ENCODE measurements at regions not wholly inside any gene's neighbourhood (a gene's known extent, or its start where the extent isn't known, plus 50 kb on each side); places are given as distances from the start of the nearest gene placed in this dataset.

DNA sequence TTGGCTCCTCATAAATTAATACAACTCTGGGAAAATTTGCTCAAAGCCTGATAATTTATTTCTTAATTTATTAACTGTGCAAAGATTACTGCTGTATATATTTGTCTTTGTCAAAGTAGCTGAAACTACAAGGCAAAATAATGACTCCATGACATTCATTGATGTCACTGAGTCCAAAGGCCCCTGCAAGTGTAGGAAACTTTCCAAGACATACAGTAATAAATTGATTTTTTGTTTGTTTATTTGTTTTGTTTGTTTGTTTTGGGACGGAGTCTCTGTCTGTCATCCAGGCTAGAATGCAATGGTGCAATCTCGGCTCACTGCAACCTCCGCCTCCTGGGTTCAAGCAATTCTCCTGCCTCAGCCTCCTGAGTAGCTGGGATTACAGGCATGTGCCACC is 96.8 kb upstream of the LPP start:
- Mint-ChIP-seq H3K4me1 (peaks cover 19% of the 10 kb centered on the region), H3K9me3 (no peaks in the 10 kb centered on the region), H3K27ac (no peak overlapping the region), H3K27me3 (ENCODE audit: low read depth) (0 out of 2 replicates have a peak, but pooled peaks cover 6% of the 10 kb centered on the region), H3K4me3 (no peak overlapping the region), H3K36me3 (no peaks in the 10 kb centered on the region)
- ChIA-PET POLR2A (no interaction called here), CTCF (no interaction called here)
- TF ChIP-seq OVOL2 (CRISPR knock-in tag; IDR thresholded peaks at IDR 0.05; ENCODE audit: borderline replicate concordance) (no peak), ZNF219 (CRISPR knock-in tag; IDR thresholded peaks at IDR 0.05; ENCODE audit: borderline replicate concordance) (no peak), NFE2L1 (CRISPR knock-in tag; IDR thresholded peaks at IDR 0.05) (no peak), HMGA2 (CRISPR knock-in tag; IDR thresholded peaks at IDR 0.05) (no peak), SP1 (CRISPR knock-in tag; conservative IDR thresholded peaks at IDR 0.05) (no peak), EMX1 (CRISPR knock-in tag; IDR thresholded peaks at IDR 0.05) (no peak)
- TF ChIP-seq, protein P1, sequence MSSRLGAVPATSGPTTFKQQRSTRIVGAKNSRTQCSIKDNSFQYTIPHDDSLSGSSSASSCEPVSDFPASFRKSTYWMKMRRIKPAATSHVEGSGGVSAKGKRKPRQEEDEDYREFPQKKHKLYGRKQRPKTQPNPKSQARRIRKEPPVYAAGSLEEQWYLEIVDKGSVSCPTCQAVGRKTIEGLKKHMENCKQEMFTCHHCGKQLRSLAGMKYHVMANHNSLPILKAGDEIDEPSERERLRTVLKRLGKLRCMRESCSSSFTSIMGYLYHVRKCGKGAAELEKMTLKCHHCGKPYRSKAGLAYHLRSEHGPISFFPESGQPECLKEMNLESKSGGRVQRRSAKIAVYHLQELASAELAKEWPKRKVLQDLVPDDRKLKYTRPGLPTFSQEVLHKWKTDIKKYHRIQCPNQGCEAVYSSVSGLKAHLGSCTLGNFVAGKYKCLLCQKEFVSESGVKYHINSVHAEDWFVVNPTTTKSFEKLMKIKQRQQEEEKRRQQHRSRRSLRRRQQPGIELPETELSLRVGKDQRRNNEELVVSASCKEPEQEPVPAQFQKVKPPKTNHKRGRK (CRISPR knock-in tag; IDR thresholded peaks at IDR 0.05; ENCODE audit: borderline replicate concordance), result no peak
- TF ChIP-seq, protein P2, sequence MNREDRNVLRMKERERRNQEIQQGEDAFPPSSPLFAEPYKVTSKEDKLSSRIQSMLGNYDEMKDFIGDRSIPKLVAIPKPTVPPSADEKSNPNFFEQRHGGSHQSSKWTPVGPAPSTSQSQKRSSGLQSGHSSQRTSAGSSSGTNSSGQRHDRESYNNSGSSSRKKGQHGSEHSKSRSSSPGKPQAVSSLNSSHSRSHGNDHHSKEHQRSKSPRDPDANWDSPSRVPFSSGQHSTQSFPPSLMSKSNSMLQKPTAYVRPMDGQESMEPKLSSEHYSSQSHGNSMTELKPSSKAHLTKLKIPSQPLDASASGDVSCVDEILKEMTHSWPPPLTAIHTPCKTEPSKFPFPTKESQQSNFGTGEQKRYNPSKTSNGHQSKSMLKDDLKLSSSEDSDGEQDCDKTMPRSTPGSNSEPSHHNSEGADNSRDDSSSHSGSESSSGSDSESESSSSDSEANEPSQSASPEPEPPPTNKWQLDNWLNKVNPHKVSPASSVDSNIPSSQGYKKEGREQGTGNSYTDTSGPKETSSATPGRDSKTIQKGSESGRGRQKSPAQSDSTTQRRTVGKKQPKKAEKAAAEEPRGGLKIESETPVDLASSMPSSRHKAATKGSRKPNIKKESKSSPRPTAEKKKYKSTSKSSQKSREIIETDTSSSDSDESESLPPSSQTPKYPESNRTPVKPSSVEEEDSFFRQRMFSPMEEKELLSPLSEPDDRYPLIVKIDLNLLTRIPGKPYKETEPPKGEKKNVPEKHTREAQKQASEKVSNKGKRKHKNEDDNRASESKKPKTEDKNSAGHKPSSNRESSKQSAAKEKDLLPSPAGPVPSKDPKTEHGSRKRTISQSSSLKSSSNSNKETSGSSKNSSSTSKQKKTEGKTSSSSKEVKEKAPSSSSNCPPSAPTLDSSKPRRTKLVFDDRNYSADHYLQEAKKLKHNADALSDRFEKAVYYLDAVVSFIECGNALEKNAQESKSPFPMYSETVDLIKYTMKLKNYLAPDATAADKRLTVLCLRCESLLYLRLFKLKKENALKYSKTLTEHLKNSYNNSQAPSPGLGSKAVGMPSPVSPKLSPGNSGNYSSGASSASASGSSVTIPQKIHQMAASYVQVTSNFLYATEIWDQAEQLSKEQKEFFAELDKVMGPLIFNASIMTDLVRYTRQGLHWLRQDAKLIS (CRISPR knock-in tag; IDR thresholded peaks at IDR 0.05; ENCODE audit: borderline replicate concordance), result no peak
- TF ChIP-seq, protein P3, sequence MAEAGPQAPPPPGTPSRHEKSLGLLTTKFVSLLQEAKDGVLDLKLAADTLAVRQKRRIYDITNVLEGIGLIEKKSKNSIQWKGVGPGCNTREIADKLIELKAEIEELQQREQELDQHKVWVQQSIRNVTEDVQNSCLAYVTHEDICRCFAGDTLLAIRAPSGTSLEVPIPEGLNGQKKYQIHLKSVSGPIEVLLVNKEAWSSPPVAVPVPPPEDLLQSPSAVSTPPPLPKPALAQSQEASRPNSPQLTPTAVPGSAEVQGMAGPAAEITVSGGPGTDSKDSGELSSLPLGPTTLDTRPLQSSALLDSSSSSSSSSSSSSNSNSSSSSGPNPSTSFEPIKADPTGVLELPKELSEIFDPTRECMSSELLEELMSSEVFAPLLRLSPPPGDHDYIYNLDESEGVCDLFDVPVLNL (CRISPR knock-in tag; IDR thresholded peaks at IDR 0.05; ENCODE audit: borderline replicate concordance, low read depth), result no peak
- TF ChIP-seq, protein P4, sequence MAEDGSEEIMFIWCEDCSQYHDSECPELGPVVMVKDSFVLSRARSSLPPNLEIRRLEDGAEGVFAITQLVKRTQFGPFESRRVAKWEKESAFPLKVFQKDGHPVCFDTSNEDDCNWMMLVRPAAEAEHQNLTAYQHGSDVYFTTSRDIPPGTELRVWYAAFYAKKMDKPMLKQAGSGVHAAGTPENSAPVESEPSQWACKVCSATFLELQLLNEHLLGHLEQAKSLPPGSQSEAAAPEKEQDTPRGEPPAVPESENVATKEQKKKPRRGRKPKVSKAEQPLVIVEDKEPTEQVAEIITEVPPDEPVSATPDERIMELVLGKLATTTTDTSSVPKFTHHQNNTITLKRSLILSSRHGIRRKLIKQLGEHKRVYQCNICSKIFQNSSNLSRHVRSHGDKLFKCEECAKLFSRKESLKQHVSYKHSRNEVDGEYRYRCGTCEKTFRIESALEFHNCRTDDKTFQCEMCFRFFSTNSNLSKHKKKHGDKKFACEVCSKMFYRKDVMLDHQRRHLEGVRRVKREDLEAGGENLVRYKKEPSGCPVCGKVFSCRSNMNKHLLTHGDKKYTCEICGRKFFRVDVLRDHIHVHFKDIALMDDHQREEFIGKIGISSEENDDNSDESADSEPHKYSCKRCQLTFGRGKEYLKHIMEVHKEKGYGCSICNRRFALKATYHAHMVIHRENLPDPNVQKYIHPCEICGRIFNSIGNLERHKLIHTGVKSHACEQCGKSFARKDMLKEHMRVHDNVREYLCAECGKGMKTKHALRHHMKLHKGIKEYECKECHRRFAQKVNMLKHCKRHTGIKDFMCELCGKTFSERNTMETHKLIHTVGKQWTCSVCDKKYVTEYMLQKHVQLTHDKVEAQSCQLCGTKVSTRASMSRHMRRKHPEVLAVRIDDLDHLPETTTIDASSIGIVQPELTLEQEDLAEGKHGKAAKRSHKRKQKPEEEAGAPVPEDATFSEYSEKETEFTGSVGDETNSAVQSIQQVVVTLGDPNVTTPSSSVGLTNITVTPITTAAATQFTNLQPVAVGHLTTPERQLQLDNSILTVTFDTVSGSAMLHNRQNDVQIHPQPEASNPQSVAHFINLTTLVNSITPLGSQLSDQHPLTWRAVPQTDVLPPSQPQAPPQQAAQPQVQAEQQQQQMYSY (CRISPR knock-in tag; IDR thresholded peaks at IDR 0.05), result no peak
- no peak for DNase-seq (ENCODE audit: low spot score)
- no peak for ATAC-seq

DNA sequence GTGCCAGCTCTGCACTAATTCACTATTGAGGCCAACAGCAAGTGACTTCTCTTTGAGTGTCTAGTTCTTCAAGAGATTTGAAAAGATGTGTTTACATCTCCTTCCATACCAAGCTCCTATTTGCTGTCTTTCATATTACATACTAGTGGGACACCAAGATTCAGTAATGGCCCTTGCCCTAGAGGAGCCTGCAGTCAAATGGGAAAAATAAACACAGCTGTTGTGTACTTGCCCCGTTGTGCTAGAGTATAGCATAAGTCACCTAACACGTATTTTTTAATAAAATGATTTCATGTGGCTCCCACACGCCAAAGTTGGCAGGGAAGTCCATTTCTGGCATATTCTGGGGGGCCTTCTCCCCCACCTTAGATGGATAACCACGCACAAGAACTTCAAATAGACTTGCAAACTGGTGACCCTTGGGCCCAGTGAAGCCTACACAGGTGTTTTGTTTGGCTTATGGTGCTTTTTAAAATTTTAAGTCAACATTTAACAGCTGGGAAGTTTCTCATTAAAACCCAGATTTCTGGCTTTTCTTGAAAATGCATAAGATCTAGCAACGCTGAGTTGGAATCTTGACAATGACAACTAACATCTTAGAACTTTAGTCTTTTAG is 95.3 kb upstream of the LPP start:
- no peak for ATAC-seq
- Mint-ChIP-seq H3K4me3 (no peak overlapping the region), H3K4me1 (peaks cover 7% of the 10 kb centered on the region), H3K27ac (no peak overlapping the region), H3K27me3 (ENCODE audit: low read depth) (0 out of 2 replicates have a peak, but pooled peaks cover 1% of the 10 kb centered on the region), H3K9me3 (no peaks in the 10 kb centered on the region), H3K36me3 (no peaks in the 10 kb centered on the region)
- CTCF ChIA-PET, result no interaction called here
- no peak for DNase-seq (ENCODE audit: low spot score)
- POLR2A ChIA-PET, result no interaction called here
- TF ChIP-seq ZNF416 (CRISPR knock-in tag; IDR thresholded peaks at IDR 0.05) (no peak), SP1 (CRISPR knock-in tag; conservative IDR thresholded peaks at IDR 0.05) (no peak), ETV6 (CRISPR knock-in tag; IDR thresholded peaks at IDR 0.05) (no peak), IRF2 (CRISPR knock-in tag; IDR thresholded peaks at IDR 0.05; ENCODE audit: borderline replicate concordance, low read depth) (no peak), TEAD1 (CRISPR knock-in tag; IDR thresholded peaks at IDR 0.05) (no peak), MYBL2 (CRISPR knock-in tag; IDR thresholded peaks at IDR 0.05) (no peak)
- TF ChIP-seq, protein P5, sequence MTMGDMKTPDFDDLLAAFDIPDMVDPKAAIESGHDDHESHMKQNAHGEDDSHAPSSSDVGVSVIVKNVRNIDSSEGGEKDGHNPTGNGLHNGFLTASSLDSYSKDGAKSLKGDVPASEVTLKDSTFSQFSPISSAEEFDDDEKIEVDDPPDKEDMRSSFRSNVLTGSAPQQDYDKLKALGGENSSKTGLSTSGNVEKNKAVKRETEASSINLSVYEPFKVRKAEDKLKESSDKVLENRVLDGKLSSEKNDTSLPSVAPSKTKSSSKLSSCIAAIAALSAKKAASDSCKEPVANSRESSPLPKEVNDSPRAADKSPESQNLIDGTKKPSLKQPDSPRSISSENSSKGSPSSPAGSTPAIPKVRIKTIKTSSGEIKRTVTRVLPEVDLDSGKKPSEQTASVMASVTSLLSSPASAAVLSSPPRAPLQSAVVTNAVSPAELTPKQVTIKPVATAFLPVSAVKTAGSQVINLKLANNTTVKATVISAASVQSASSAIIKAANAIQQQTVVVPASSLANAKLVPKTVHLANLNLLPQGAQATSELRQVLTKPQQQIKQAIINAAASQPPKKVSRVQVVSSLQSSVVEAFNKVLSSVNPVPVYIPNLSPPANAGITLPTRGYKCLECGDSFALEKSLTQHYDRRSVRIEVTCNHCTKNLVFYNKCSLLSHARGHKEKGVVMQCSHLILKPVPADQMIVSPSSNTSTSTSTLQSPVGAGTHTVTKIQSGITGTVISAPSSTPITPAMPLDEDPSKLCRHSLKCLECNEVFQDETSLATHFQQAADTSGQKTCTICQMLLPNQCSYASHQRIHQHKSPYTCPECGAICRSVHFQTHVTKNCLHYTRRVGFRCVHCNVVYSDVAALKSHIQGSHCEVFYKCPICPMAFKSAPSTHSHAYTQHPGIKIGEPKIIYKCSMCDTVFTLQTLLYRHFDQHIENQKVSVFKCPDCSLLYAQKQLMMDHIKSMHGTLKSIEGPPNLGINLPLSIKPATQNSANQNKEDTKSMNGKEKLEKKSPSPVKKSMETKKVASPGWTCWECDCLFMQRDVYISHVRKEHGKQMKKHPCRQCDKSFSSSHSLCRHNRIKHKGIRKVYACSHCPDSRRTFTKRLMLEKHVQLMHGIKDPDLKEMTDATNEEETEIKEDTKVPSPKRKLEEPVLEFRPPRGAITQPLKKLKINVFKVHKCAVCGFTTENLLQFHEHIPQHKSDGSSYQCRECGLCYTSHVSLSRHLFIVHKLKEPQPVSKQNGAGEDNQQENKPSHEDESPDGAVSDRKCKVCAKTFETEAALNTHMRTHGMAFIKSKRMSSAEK (CRISPR knock-in tag; IDR thresholded peaks at IDR 0.05; ENCODE audit: borderline replicate concordance), result no peak
- TF ChIP-seq, protein P6, sequence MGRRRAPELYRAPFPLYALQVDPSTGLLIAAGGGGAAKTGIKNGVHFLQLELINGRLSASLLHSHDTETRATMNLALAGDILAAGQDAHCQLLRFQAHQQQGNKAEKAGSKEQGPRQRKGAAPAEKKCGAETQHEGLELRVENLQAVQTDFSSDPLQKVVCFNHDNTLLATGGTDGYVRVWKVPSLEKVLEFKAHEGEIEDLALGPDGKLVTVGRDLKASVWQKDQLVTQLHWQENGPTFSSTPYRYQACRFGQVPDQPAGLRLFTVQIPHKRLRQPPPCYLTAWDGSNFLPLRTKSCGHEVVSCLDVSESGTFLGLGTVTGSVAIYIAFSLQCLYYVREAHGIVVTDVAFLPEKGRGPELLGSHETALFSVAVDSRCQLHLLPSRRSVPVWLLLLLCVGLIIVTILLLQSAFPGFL (CRISPR knock-in tag; IDR thresholded peaks at IDR 0.05; ENCODE audit: borderline replicate concordance), result no peak
- TF ChIP-seq, protein P7, sequence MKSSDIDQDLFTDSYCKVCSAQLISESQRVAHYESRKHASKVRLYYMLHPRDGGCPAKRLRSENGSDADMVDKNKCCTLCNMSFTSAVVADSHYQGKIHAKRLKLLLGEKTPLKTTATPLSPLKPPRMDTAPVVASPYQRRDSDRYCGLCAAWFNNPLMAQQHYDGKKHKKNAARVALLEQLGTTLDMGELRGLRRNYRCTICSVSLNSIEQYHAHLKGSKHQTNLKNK (CRISPR knock-in tag; IDR thresholded peaks at IDR 0.05), result no peak

Measured in WTC11 (cell line).